OCI-LY7 (cell line): ENCODE measurements at regions not wholly inside any gene's neighbourhood (a gene's known extent, or its start where the extent isn't known, plus 50 kb on each side); places are given as distances from the start of the nearest gene placed in this dataset.

Source experiments
- CTCF ChIP-seq: fragments of 200-600 bp; sonication (generic); conservative IDR thresholded peaks from 2 replicates; pipeline ENCODE4 v1.5.1; 2014; ENCODE audit warnings: mild to moderate bottlenecking, antibody characterized with exemption, low read length, moderate library complexity, mixed read lengths
- EZH2phosphoT487 ChIP-seq: fragments of 200-600 bp; sonication (generic); IDR thresholded peaks from 2 replicates; pipeline ENCODE4 v1.6.1; 2018; ENCODE audit warnings: low read depth, borderline replicate concordance, mild to moderate bottlenecking, mixed run types, antibody characterized with exemption, low read length, moderate library complexity, mixed read lengths

DNA sequence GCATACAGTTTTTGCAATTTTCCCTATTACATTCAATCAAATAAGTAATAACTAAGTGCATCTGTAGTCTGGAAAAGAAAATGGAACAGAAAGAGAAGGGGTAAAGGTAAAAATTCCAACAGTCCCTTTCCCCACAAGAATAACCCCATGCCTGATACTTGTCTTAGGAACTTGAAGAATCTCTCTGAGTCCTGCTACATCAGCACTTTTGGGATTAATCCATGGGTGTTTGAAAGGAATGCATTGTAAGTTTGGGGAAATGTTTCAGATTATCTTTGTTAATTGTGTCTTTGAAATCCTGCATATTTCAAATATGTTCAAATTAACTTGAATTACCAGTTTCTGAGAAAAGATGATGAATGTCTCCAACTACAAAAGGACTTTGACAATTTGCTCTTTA, 667.3 kb upstream of the PRKX start:
- no peak for TF ChIP-seq CTCF
- no peak for TF ChIP-seq EZH2phosphoT487
